Liver (tissue), 7 donors: ENCODE measurements at regions not wholly inside any gene's neighbourhood (a gene's known extent, or its start where the extent isn't known, plus 50 kb on each side); places are given as distances from the start of the nearest gene placed in this dataset.

ENCODE experiments used
- DNase-seq: peaks from one replicate; pipeline ENCODE4 v3.0.0-alpha.2; 2017; ENCODE audit warnings: low spot score
- H3K27ac ChIP-seq, 2 donors: one replicate each; pipeline ENCODE4 v1.7.0; 2013; ENCODE audit warnings: inconsistent platforms in 2 of 2, low read length in 2 of 2, control low read depth in 1 of 2, low read depth in 1 of 2, mild to moderate bottlenecking in 1 of 2
- H3K27me3 ChIP-seq, 4 donors: one replicate each; pipeline versions ENCODE4 v1.6.1 to v1.7.0; 2013; ENCODE audit warnings: low read length in 3 of 4, inconsistent platforms in 1 of 4, mild to moderate bottlenecking in 1 of 4, moderate library complexity in 1 of 4; ENCODE audit not compliant: control insufficient read depth in 4 of 4, insufficient read depth in 4 of 4
- H3K36me3 ChIP-seq, 4 donors: one replicate each; pipeline versions ENCODE4 v1.6.1 to v1.7.0; 2013; ENCODE audit warnings: low read length in 3 of 4, mild to moderate bottlenecking in 3 of 4, low read depth in 1 of 4, moderate library complexity in 1 of 4; ENCODE audit not compliant: control insufficient read depth in 4 of 4, insufficient read depth in 3 of 4
- H3K4me1 ChIP-seq, 4 donors: one replicate each; pipeline versions ENCODE4 v1.6.1 to v1.7.0; 2013; ENCODE audit warnings: low read length in 3 of 4, mild to moderate bottlenecking in 3 of 4, moderate library complexity in 1 of 4; ENCODE audit not compliant: control insufficient read depth in 4 of 4, insufficient read depth in 4 of 4
- H3K4me3 ChIP-seq, 3 donors: one replicate each; pipeline versions ENCODE4 v1.6.1 to v1.7.0; 2013; ENCODE audit warnings: low read length in 3 of 3, control low read depth in 1 of 3, low read depth in 1 of 3, mild to moderate bottlenecking in 1 of 3
- H3K9ac ChIP-seq, 2 donors: one replicate each; pipeline ENCODE4 v1.7.0; 2013; ENCODE audit warnings: low read length in 2 of 2, mild to moderate bottlenecking in 2 of 2, moderate library complexity in 2 of 2, control low read depth in 1 of 2, low read depth in 1 of 2
- H3K9me3 ChIP-seq, 4 donors: one replicate each; pipeline versions ENCODE4 v1.6.1 to v1.7.0; 2013; ENCODE audit warnings: low read length in 3 of 4; ENCODE audit not compliant: control insufficient read depth in 4 of 4
- ATF3 ChIP-seq: IDR thresholded peaks from 2 replicates; pipeline ENCODE4 v1.6.1; 2016; ENCODE audit warnings: antibody characterized with exemption
- EGR1 ChIP-seq, 2 donors: IDR thresholded peaks; 2 replicates each; pipeline ENCODE4 v1.6.1; 2016 to 2018; ENCODE audit warnings: antibody characterized with exemption in 2 of 2, low read depth in 2 of 2
- FOXA1 ChIP-seq: IDR thresholded peaks from 2 replicates; pipeline ENCODE4 v1.6.1; 2016; ENCODE audit warnings: antibody characterized with exemption
- FOXA2 ChIP-seq: IDR thresholded peaks from 2 replicates; pipeline ENCODE4 v1.6.1; 2016; ENCODE audit warnings: antibody characterized with exemption
- GABPA ChIP-seq, 2 donors: IDR thresholded peaks in 1 of 2; conservative IDR thresholded peaks in 1 of 2; 2 replicates each; pipeline ENCODE4 v1.6.1; 2016; ENCODE audit warnings: antibody characterized with exemption in 2 of 2, mild to moderate bottlenecking in 1 of 2, moderate library complexity in 1 of 2
- HNF4A ChIP-seq, 2 donors: conservative IDR thresholded peaks; 2 replicates each; pipeline ENCODE4 v1.6.1; 2016; ENCODE audit warnings: antibody characterized with exemption in 2 of 2, mild to moderate bottlenecking in 2 of 2
- HNF4G ChIP-seq: IDR thresholded peaks from 2 replicates; pipeline ENCODE4 v1.6.1; 2016; ENCODE audit warnings: antibody characterized with exemption
- JUND ChIP-seq, 2 donors: IDR thresholded peaks; 2 replicates each; pipeline ENCODE4 v1.6.1; 2016; ENCODE audit warnings: antibody characterized with exemption in 2 of 2
- NR2F2 ChIP-seq: IDR thresholded peaks from 2 replicates; pipeline ENCODE4 v1.6.1; 2016; ENCODE audit warnings: antibody characterized with exemption
- RAD21 ChIP-seq, 2 donors: IDR thresholded peaks; 2 replicates each; pipeline ENCODE4 v1.6.1; 2016; ENCODE audit warnings: antibody characterized with exemption in 2 of 2, mild to moderate bottlenecking in 2 of 2
- REST ChIP-seq: IDR thresholded peaks from 2 replicates; pipeline ENCODE4 v1.6.1; 2016; ENCODE audit warnings: antibody characterized with exemption, mild to moderate bottlenecking
- RXRA ChIP-seq, 2 donors: IDR thresholded peaks; 2 replicates each; pipeline ENCODE4 v1.6.1; 2017 to 2018; ENCODE audit warnings: antibody characterized with exemption in 2 of 2, mild to moderate bottlenecking in 1 of 2
- SP1 ChIP-seq: IDR thresholded peaks from 2 replicates; pipeline ENCODE4 v1.6.1; 2018; ENCODE audit warnings: antibody characterized with exemption, mild to moderate bottlenecking
- TAF1 ChIP-seq: conservative IDR thresholded peaks from 2 replicates; pipeline ENCODE4 v1.6.1; 2016; ENCODE audit warnings: antibody characterized with exemption, mild to moderate bottlenecking
- YY1 ChIP-seq: IDR thresholded peaks from 2 replicates; pipeline ENCODE4 v1.6.1; 2016; ENCODE audit warnings: antibody characterized with exemption, mild to moderate bottlenecking
- ZBTB33 ChIP-seq: IDR thresholded peaks from 2 replicates; pipeline ENCODE4 v1.6.1; 2016; ENCODE audit warnings: antibody characterized with exemption
- WGBS: extraction: QIAGEN DNeasy Blood & Tissue Kit; methylation state at CpG from one replicate; pipeline ENCODE4 v1.1.7; 2013; 5-methylcytosine and 5-hydroxymethylcytosine counted together
- TF ChIP-seq, protein P1 (sequence below): IDR thresholded peaks from 2 replicates; pipeline ENCODE4 v1.6.1; 2016; ENCODE audit warnings: antibody characterized with exemption
- donor health status: healthy.
- donor health status: healthy.
- donor health status: healthy.
- donor health status: healthy.

GRCh38 chr16:64356267-64356666 lies 765.6 kb downstream of the CDH11 start:
- Histone ChIP-seq H3K4me3 (no peak overlapping the region), H3K4me1 (no peaks in the 10 kb centered on the region), H3K27me3 (no peaks in the 10 kb centered on the region), H3K9me3 (no peaks in the 10 kb centered on the region), H3K9ac (no peak overlapping the region), H3K36me3 (no peaks in the 10 kb centered on the region), H3K27ac (no peak overlapping the region)
- DNase-seq, result no peak
- 81% methylated on average over 1 of the region's 1 CpG for WGBS
- TF ChIP-seq ATF3 (no peak), JUND (IDR thresholded peaks at IDR 0.05) (no peak), ZBTB33 (no peak), EGR1 (IDR thresholded peaks at IDR 0.05; ENCODE audit: low read depth in 2 of 2) (no peak)

DNA sequence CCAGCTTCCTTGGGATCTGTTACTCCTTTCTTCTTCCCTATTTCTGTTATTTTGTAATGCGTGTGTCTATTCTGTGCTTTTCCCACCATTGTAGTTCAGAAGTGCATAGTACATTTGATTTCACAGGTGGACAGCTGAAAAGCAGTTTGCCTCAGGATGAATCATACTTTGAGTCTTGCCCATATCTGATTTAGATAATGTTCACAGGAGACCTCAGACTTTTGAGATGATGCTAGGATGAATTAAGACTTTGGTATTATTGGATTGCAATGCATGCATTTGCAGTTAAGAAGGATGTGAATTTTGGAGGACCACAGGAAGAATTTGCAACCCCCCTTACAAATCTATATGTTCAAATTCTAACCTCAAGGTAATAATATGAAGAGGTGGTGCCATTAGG lies 769.6 kb downstream of the CDH11 start:
- Histone ChIP-seq H3K4me3 (no peak overlapping the region), H3K9ac (no peak overlapping the region), H3K27me3 (no peaks in the 10 kb centered on the region), H3K9me3 (no peaks in the 10 kb centered on the region), H3K27ac (no peak overlapping the region), H3K4me1 (no peaks in the 10 kb centered on the region), H3K36me3 (no peaks in the 10 kb centered on the region)
- TF ChIP-seq TAF1 (no peak), HNF4G (no peak), REST (no peak), GABPA (IDR thresholded peaks at IDR 0.05 in 1 of 2, conservative IDR thresholded peaks at IDR 0.05 in 1 of 2) (no peak), ATF3 (no peak), SP1 (no peak), JUND (IDR thresholded peaks at IDR 0.05) (no peak), NR2F2 (no peak), FOXA1 (no peak), RXRA (IDR thresholded peaks at IDR 0.05) (no peak), RAD21 (IDR thresholded peaks at IDR 0.05) (no peak), HNF4A (conservative IDR thresholded peaks at IDR 0.05) (no peak), EGR1 (IDR thresholded peaks at IDR 0.05; ENCODE audit: low read depth in 2 of 2) (no peak), FOXA2 (no peak), YY1 (no peak)
- TF ChIP-seq, protein P1, sequence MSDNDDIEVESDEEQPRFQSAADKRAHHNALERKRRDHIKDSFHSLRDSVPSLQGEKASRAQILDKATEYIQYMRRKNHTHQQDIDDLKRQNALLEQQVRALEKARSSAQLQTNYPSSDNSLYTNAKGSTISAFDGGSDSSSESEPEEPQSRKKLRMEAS, result no peak
- WGBS, result 89% methylated on average over 1 of the region's 1 CpG
- no peak for DNase-seq
